Aorta (tissue), 5 donors: ENCODE measurements at regions not wholly inside any gene's neighbourhood (a gene's known extent, or its start where the extent isn't known, plus 50 kb on each side); places are given as distances from the start of the nearest gene placed in this dataset.

Experiments used
- ATAC-seq: fragments of 200-7000 bp; cut with Tn5 transposase; one replicate; pipeline ENCODE4 v1.9.1; 2022; ENCODE audit warnings: moderate library complexity; ENCODE audit not compliant: low FRiP score
- DNase-seq, 2 donors: peaks; one replicate each; pipeline ENCODE4 v3.0.0-alpha.2; 2020
- H3K27ac ChIP-seq, 2 donors: one replicate each; pipeline ENCODE4 v1.5.1; 2013; ENCODE audit warnings: low read length in 2 of 2, mild to moderate bottlenecking in 2 of 2, moderate library complexity in 2 of 2, control low read depth in 1 of 2, inconsistent platforms in 1 of 2, low read depth in 1 of 2
- H3K27me3 ChIP-seq, 2 donors: one replicate each; pipeline ENCODE4 v1.6.1; 2013; ENCODE audit warnings: control low read depth in 1 of 2, low read length in 1 of 2, mild to moderate bottlenecking in 1 of 2, moderate library complexity in 1 of 2; ENCODE audit not compliant: insufficient read depth in 2 of 2, control insufficient read depth in 1 of 2
- H3K36me3 ChIP-seq, 2 donors: one replicate each; pipeline ENCODE4 v1.6.1; 2013; ENCODE audit warnings: control low read depth in 1 of 2, low read length in 1 of 2, mild to moderate bottlenecking in 1 of 2; ENCODE audit not compliant: insufficient read depth in 2 of 2, control insufficient read depth in 1 of 2
- H3K4me1 ChIP-seq, 2 donors: one replicate each; pipeline ENCODE4 v1.6.1; 2013; ENCODE audit warnings: low read length in 2 of 2, control low read depth in 1 of 2, mild to moderate bottlenecking in 1 of 2, moderate library complexity in 1 of 2; ENCODE audit not compliant: insufficient read depth in 2 of 2, control insufficient read depth in 1 of 2
- H3K4me3 ChIP-seq, 2 donors: one replicate each; pipeline ENCODE4 v1.5.1; 2013; ENCODE audit warnings: low read length in 2 of 2, control low read depth in 1 of 2, mild to moderate bottlenecking in 1 of 2
- H3K9me3 ChIP-seq: one replicate; pipeline ENCODE4 v1.6.1; 2013; ENCODE audit warnings: mild to moderate bottlenecking, low read length; ENCODE audit not compliant: control insufficient read depth
- WGBS, 2 donors: extraction: QIAGEN DNeasy Blood & Tissue Kit; methylation state at CpG; one replicate each; pipeline ENCODE4 v1.1.7; 2013; 5-methylcytosine and 5-hydroxymethylcytosine counted together
- intact Hi-C, 2 donors: fragments of 100-400 bp; cut with DNase I; formaldehyde crosslinking; loops; one replicate each; pipeline versions ENCODE4 v1.14.2 to v1.15.0; 2022
- donor health status: healthy with polysubstance abuse.
- donor health status: Bipolar disorder and iron deficiency.
- donor health status: DM: no; HTN: no; CAD: no.
- donor health status: DM: no; HTN: no; CAD: no.
- donor health status: DM: yes; HTN: yes; CAD: no.

DNA sequence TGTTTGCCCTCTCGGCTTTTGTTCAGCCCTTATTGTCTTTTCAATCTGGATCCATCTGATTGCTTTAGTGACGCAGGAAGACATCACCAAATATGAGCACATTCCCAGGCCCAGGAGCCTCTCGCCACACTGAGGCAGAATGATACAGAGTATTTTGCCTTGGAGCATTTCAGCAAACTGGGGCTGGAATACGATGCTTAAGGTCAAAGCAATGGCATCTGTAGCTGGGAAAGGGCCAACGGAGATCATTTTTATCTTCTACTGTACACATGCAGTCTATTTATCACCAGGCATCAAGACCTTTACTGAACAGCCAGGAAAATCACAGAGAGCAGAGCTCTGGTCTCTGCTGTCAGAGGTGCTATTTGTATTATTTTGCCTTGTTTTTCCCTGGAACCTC is 655.3 kb downstream of the RNF144B start:
- peak overlapping the region in 1 of 2 donors; percentile 43 for H3K27ac ChIP-seq
- H3K36me3 ChIP-seq, result no peaks in the 10 kb centered on the region
- ATAC-seq (peak; percentile 44), DNase-seq (no peak)
- no peaks in the 10 kb centered on the region for H3K27me3 ChIP-seq
- intact Hi-C loops, result no loop called here
- H3K4me3 ChIP-seq, result no peak overlapping the region
- WGBS, 2 donors, result 48 to 51% methylated on average over 5 of the region's 5 CpGs
- H3K9me3 ChIP-seq, result no peaks in the 10 kb centered on the region
- peaks cover 0 to 7% of the 10 kb centered on the region in 2 donors for H3K4me1 ChIP-seq

GRCh38 chr6:19050765-19051164 is 663.6 kb downstream of the RNF144B start:
- Histone ChIP-seq H3K27ac (no peak overlapping the region), H3K27me3 (no peaks in the 10 kb centered on the region), H3K36me3 (no peaks in the 10 kb centered on the region), H3K9me3 (no peaks in the 10 kb centered on the region), H3K4me1 (peaks cover 0 to 4% of the 10 kb centered on the region in 2 donors), H3K4me3 (no peak overlapping the region)
- no peak for ATAC-seq
- WGBS, 2 donors, result 97 to 98% methylated on average over 3 of the region's 3 CpGs
- peak in 1 of 2 donors; percentile 31 for DNase-seq
- intact Hi-C loops, result no loop called here

DNA sequence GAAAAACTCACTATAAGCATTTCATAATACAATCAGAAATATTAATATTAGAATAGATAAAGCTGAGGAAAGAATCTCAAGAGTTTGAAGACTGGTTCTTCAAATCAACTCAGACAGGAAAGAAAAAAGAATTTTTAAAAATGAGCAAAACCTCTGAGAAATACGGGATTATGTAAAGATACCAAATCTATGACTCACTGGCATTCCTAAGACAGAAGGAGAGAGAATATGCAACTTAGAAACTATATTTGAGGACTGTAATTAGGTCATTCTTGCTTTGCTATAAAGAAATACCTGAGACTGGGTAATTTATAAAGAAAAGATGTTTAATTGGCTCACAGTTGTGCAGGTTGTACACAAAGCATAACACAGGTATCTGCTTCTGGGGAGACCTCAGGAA is 665.1 kb downstream of the RNF144B start:
- Histone ChIP-seq H3K27me3 (no peaks in the 10 kb centered on the region), H3K4me3 (no peak overlapping the region), H3K36me3 (no peaks in the 10 kb centered on the region), H3K27ac (peak overlapping the region in 1 of 2 donors; percentile 50), H3K9me3 (no peaks in the 10 kb centered on the region), H3K4me1 (peaks cover 0 to 4% of the 10 kb centered on the region in 2 donors)
- intact Hi-C loops, result no loop called here
- WGBS, 2 donors, result 3 to 6% methylated on average over 1 of the region's 1 CpG
- no peak for ATAC-seq
- no peak for DNase-seq

DNA sequence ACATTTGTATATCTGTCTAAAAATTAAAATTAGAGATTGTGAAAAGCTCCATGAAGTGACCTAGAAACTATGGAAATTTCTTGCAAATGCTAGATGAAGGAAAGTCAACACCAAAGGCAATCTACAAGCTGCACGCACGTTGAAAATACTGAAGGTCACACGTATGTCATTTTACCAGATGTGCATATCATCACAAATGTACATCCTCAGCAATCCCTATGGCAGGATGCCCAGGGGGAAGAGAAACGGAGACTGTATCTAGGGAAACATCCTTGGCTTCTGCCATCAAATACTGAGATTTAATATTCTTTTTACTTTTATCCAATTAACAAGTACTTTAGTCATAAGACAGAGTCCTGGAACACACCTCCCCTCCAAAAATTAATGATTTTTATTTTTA is 672.0 kb downstream of the RNF144B start:
- DNase-seq (no peak), ATAC-seq (no peak)
- no peak overlapping the region for H3K4me3 ChIP-seq
- no peaks in the 10 kb centered on the region for H3K4me1 ChIP-seq
- no peaks in the 10 kb centered on the region for H3K27me3 ChIP-seq
- intact Hi-C loops, result no loop called here
- H3K9me3 ChIP-seq, result peaks cover 3% of the 10 kb centered on the region
- H3K27ac ChIP-seq, result no peak overlapping the region
- 79 to 80% methylated on average over 4 of the region's 4 CpGs for WGBS, 2 donors
- H3K36me3 ChIP-seq, result no peaks in the 10 kb centered on the region

DNA sequence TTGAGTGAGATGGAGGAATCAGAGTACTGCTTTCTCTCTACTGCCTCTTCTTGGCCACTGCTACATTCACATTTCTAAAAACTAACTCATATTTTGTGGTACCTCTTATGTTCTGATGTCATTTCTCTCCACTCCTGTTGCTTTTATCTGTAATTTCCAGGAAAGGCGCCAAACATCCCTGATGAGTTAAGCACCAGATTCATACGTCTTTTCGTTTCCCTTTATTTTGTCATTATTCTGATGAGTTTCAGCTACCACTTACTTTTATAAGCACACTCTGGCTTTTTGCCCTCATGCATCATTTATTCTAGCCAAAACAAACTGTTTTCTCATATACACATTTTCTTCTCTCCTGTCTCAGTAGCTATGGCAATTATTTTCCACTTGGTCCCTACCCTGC is 680.0 kb downstream of the RNF144B start:
- intact Hi-C loops, result no loop called here
- no peak overlapping the region for H3K27ac ChIP-seq

DNA sequence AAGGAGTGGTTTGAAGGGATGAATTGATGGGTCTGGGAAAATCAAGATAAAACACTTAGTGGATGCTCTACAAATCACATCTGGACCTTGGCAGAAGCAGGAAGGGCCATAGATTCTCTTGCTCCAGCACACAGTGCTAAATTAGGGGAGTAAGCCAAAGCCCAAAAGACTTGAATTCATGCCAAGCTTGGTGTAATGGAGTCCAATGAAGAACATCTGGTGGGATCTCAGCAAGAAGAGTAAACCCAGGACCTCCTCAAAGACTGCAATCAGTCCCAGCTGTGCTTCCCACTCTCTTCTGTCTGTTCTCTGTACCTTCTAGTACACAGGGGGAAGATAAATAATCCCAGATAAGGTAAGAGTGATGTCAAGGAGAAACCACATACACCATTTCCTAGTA is 683.4 kb downstream of the RNF144B start:
- Histone ChIP-seq H3K36me3 (no peaks in the 10 kb centered on the region), H3K4me3 (no peak overlapping the region), H3K4me1 (no peaks in the 10 kb centered on the region), H3K27me3 (no peaks in the 10 kb centered on the region), H3K27ac (no peak overlapping the region), H3K9me3 (peaks cover 4% of the 10 kb centered on the region)
- ATAC-seq (no peak), DNase-seq (no peak)
- intact Hi-C loops, result no loop called here

More for the DNA sequence above, 680.0 kb downstream of the RNF144B start:
- ATAC-seq (no peak), DNase-seq (no peak)
- WGBS, 2 donors, result 81 to 86% methylated on average over 3 of the region's 3 CpGs
- H3K27me3 ChIP-seq, result no peaks in the 10 kb centered on the region
- no peaks in the 10 kb centered on the region for H3K36me3 ChIP-seq
- no peaks in the 10 kb centered on the region for H3K4me1 ChIP-seq
- no peak overlapping the region for H3K4me3 ChIP-seq
- peaks cover 6% of the 10 kb centered on the region for H3K9me3 ChIP-seq

DNA sequence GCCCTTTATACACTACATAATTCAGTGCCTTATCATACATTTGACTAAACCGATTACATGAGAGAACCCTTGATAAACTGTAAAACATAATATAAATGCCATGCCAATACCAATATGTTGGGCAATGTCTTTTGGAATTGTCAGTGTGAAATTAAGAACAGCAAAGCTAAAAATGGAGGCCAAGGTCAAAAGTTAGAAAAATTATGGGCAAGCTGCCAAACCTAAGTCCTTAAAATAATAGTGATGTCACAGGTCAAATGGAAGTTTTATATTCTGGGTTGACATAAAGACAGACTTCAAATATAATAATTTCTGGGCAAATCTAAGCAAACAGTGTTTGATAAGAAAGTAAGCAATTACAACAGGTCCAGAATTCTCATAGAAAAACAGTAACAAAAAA is 696.7 kb downstream of the RNF144B start:
- Histone ChIP-seq H3K36me3 (no peaks in the 10 kb centered on the region), H3K27me3 (no peaks in the 10 kb centered on the region), H3K9me3 (no peaks in the 10 kb centered on the region), H3K27ac (no peak overlapping the region), H3K4me3 (no peak overlapping the region), H3K4me1 (no peaks in the 10 kb centered on the region)
- ATAC-seq (no peak), DNase-seq (no peak)
- intact Hi-C loops, result loop anchor here in 1 of 2 donors (10.0 kb wide), 1 partner anchor 151 kb away; no protein-coding TSS in a partner anchor
- 1 to 2% methylated on average over 1 of the region's 1 CpG for WGBS, 2 donors

GRCh38 chr6:19086480-19086879 is 699.3 kb downstream of the RNF144B start:
- H3K4me1 ChIP-seq, result no peaks in the 10 kb centered on the region
- 93 to 97% methylated on average over 4 of the region's 4 CpGs for WGBS, 2 donors
- no peaks in the 10 kb centered on the region for H3K36me3 ChIP-seq
- ATAC-seq, result no peak
- intact Hi-C loops, result loop anchor here in 1 of 2 donors (10.0 kb wide), 1 partner anchor 148 kb away; no protein-coding TSS in a partner anchor
- H3K4me3 ChIP-seq, result no peak overlapping the region
- no peak for DNase-seq
- no peaks in the 10 kb centered on the region for H3K27me3 ChIP-seq
- H3K9me3 ChIP-seq, result no peaks in the 10 kb centered on the region
- H3K27ac ChIP-seq, result no peak overlapping the region

- Histone ChIP-seq H3K4me1 (no peaks in the 10 kb centered on the region), H3K27me3 (no peaks in the 10 kb centered on the region), H3K27ac (no peak overlapping the region), H3K4me3 (no peak overlapping the region), H3K36me3 (no peaks in the 10 kb centered on the region), H3K9me3 (no peaks in the 10 kb centered on the region)
- WGBS, 2 donors, result 90 to 97% methylated on average over 1 of the region's 1 CpG
- no peak for DNase-seq
- intact Hi-C loops, result loop anchor here in 1 of 2 donors (10.0 kb wide), 1 partner anchor 148 kb away; no protein-coding TSS in a partner anchor
- no peak for ATAC-seq
These were observed 700.1 kb downstream of the RNF144B start for GRCh38 chr6:19087296-19087695.
